ENCODE measurements at regions not wholly inside any gene's neighbourhood (a gene's known extent, or its start where the extent isn't known, plus 50 kb on each side); places are given as distances from the start of the nearest gene placed in this dataset.

GRCh38 chr3:27927882-27928281 lies 205.8 kb upstream of the EOMES start:
- Histone ChIP-seq H3K27ac (no peak overlapping the region), H3K9me3 (ENCODE audit: low read depth) (no peaks in the 10 kb centered on the region), H3K27me3 (no peaks in the 10 kb centered on the region), H3K4me3 (no peak overlapping the region), H3K36me3 (no peaks in the 10 kb centered on the region), H3K4me1 (ENCODE audit: low read depth) (no peaks in the 10 kb centered on the region)
- DNase-seq (ENCODE audit: low read depth in 1 of 2, low spot score in 1 of 2): no peak
- TF ChIP-seq CTCF (IDR thresholded peaks at IDR 0.05; ENCODE audit: low read depth, low read length): no peak

GRCh38 chr3:27930052-27930602 lies 208.0 kb upstream of the EOMES start:
- no peak for TF ChIP-seq CTCF (IDR thresholded peaks at IDR 0.05; ENCODE audit: low read depth, low read length)
- Histone ChIP-seq H3K4me3 (no peak overlapping the region), H3K9me3 (ENCODE audit: low read depth) (no peaks in the 10 kb centered on the region), H3K27ac (no peak overlapping the region), H3K4me1 (ENCODE audit: low read depth) (no peaks in the 10 kb centered on the region), H3K36me3 (no peaks in the 10 kb centered on the region), H3K27me3 (no peaks in the 10 kb centered on the region)
- no peak for DNase-seq (ENCODE audit: low read depth in 1 of 2, low spot score in 1 of 2)

- DNase-seq (ENCODE audit: low read depth in 1 of 2, low spot score in 1 of 2): no peak
- no peak overlapping the region for H3K27ac ChIP-seq
- no peaks in the 10 kb centered on the region for H3K27me3 ChIP-seq
- H3K36me3 ChIP-seq: no peaks in the 10 kb centered on the region
- H3K4me1 ChIP-seq (ENCODE audit: low read depth): no peaks in the 10 kb centered on the region
- H3K9me3 ChIP-seq (ENCODE audit: low read depth): no peaks in the 10 kb centered on the region
- no peak overlapping the region for H3K4me3 ChIP-seq
- no peak for TF ChIP-seq CTCF (IDR thresholded peaks at IDR 0.05; ENCODE audit: low read depth, low read length)
These were observed 213.4 kb upstream of the EOMES start for GRCh38 chr3:27935492-27935891.

- TF ChIP-seq CTCF (IDR thresholded peaks at IDR 0.05; ENCODE audit: low read depth, low read length): no peak
- DNase-seq (ENCODE audit: low read depth in 1 of 2, low spot score in 1 of 2): no peak
- H3K36me3 ChIP-seq: no peaks in the 10 kb centered on the region
- no peaks in the 10 kb centered on the region for H3K27me3 ChIP-seq
- no peaks in the 10 kb centered on the region for H3K4me1 ChIP-seq (ENCODE audit: low read depth)
- H3K9me3 ChIP-seq (ENCODE audit: low read depth): no peaks in the 10 kb centered on the region
- no peak overlapping the region for H3K4me3 ChIP-seq
- H3K27ac ChIP-seq: no peak overlapping the region
These were observed 217.4 kb upstream of the EOMES start for GRCh38 chr3:27939521-27939920.

GRCh38 chr3:27939940-27940339 lies 217.8 kb upstream of the EOMES start:
- Histone ChIP-seq H3K36me3 (no peaks in the 10 kb centered on the region), H3K9me3 (ENCODE audit: low read depth) (no peaks in the 10 kb centered on the region), H3K4me3 (no peak overlapping the region), H3K27me3 (no peaks in the 10 kb centered on the region), H3K4me1 (ENCODE audit: low read depth) (no peaks in the 10 kb centered on the region), H3K27ac (peak overlapping the region; percentile 18)
- DNase-seq (ENCODE audit: low read depth in 1 of 2, low spot score in 1 of 2): peak; percentile 39 to 53
- no peak for TF ChIP-seq CTCF (IDR thresholded peaks at IDR 0.05; ENCODE audit: low read depth, low read length)

- DNase-seq (ENCODE audit: low read depth in 1 of 2, low spot score in 1 of 2): peak; percentile 36 to 55
These were observed 221.0 kb upstream of the EOMES start for GRCh38 chr3:27943106-27943505.

More at GRCh38 chr3:27943106-27943505, 221.0 kb upstream of the EOMES start:
- TF ChIP-seq CTCF (IDR thresholded peaks at IDR 0.05; ENCODE audit: low read depth, low read length): peak; percentile 59
- Histone ChIP-seq H3K4me1 (ENCODE audit: low read depth) (no peaks in the 10 kb centered on the region), H3K27ac (no peak overlapping the region), H3K27me3 (no peaks in the 10 kb centered on the region), H3K36me3 (no peaks in the 10 kb centered on the region), H3K4me3 (no peak overlapping the region), H3K9me3 (ENCODE audit: low read depth) (no peaks in the 10 kb centered on the region)
